Heart right ventricle (tissue), 16 donors: ENCODE measurements at regions not wholly inside any gene's neighbourhood (a gene's known extent, or its start where the extent isn't known, plus 50 kb on each side); places are given as distances from the start of the nearest gene placed in this dataset.
A peak's percentile ranks its signal among the peaks of the same experiment; 100 is the strongest.

ENCODE experiments used
- ATAC-seq, 8 donors: fragments of 200-7000 bp; cut with Tn5 transposase; one replicate each; pipeline ENCODE4 v1.9.1; 2020; ENCODE audit warnings: mild to moderate bottlenecking in 8 of 8, moderate library complexity in 8 of 8, moderate number of reproducible peaks in 1 of 8
- DNase-seq, 2 donors: peaks; one replicate each; pipeline ENCODE4 v3.0.0-alpha.2; 2020
- H3K27ac ChIP-seq, 10 donors: fragments of 200-600 bp; sonication (generic) in 2 of 10; one replicate each; pipeline versions ENCODE4 v1.5.0 to v1.8.0; 2020 to 2022; ENCODE audit warnings: mild to moderate bottlenecking in 3 of 10
- H3K27me3 ChIP-seq, 7 donors: fragments of 200-600 bp; one replicate each; pipeline ENCODE4 v1.8.0; 2021 to 2022; ENCODE audit warnings: mild to moderate bottlenecking in 2 of 7
- H3K36me3 ChIP-seq, 9 donors: fragments of 200-600 bp; sonication (generic) in 1 of 9; one replicate each; pipeline versions ENCODE4 v1.5.0 to v1.8.0; 2020 to 2022; ENCODE audit warnings: mild to moderate bottlenecking in 2 of 9
- H3K4me1 ChIP-seq, 9 donors: fragments of 200-600 bp; sonication (generic) in 1 of 9; one replicate each; pipeline versions ENCODE4 v1.5.0 to v1.8.0; 2020 to 2022; ENCODE audit warnings: mild to moderate bottlenecking in 4 of 9
- H3K4me3 ChIP-seq, 10 donors: fragments of 200-600 bp; sonication (generic) in 2 of 10; one replicate each; pipeline versions ENCODE4 v1.5.0 to v1.8.0; 2020 to 2022; ENCODE audit warnings: mild to moderate bottlenecking in 7 of 10, moderate library complexity in 2 of 10
- H3K9me3 ChIP-seq, 11 donors: fragments of 200-600 bp in 10 of 11; sonication (generic) in 2 of 11; one replicate each; pipeline versions ENCODE4 v1.5.0 to v1.8.0; 2013 to 2022; ENCODE audit warnings: mild to moderate bottlenecking in 2 of 11, control low read depth in 1 of 11, moderate library complexity in 1 of 11
- WGBS, 2 donors: extraction: QIAGEN DNeasy Blood & Tissue Kit; methylation state at CpG; one replicate each; pipeline ENCODE4 v1.1.7; 2013; ENCODE audit warnings: inconsistent platforms in 1 of 2; 5-methylcytosine and 5-hydroxymethylcytosine counted together
- intact Hi-C, 10 donors: fragments of 100-400 bp; cut with DNase I; formaldehyde crosslinking; loops; one replicate each; pipeline versions ENCODE4 v1.11.1 to v1.14.2; 2022
- TF ChIP-seq, protein P1 (sequence below), 9 donors: fragments of 200-600 bp; sonication (generic) in 2 of 9; IDR thresholded peaks; one replicate each; pipeline versions ENCODE4 v1.5.0 to v1.8.0; 2021 to 2022; ENCODE audit warnings: antibody characterized with exemption in 9 of 9, mild to moderate bottlenecking in 5 of 9, moderate library complexity in 1 of 9
- donor health status: Arrhythmogenic right ventricular cardiomyopathy.
- donor health status: ischemic (EF 13 %, LVEDD 7.1; RV severe dilation, severe dysfunction).
- donor health status: healthy with polysubstance abuse.
- donor health status: DM: no; HTN: yes; CAD: no.
- donor health status: DM: no; HTN: no; CAD: no.
- donor health status: ischemic (EF 25% LVEDD 6.9; RV normal size, moderate dysfunction).
- donor health status: ischemic (EF 25% LVEDD 5.7; RV mildly dilated, moderate dysfunction).
- donor health status: healthy.
- donor health status: DM: yes; HTN: yes; CAD: no.
- donor health status: Ischemic cardiomyopathy.
- donor health status: ischemic (EF 35%, LVEDD 5.7; RV mildly dilated, moderate dysfunction).
- donor health status: nonischemic (EF 11% LVEDD 7.7; RV severe dilation, severe dysfunction).
- donor health status: DM: yes; HTN: yes; CAD: no.
- donor health status: PGD.
- donor health status: ischemic (EF 29% LVEDD 5.4; RV normal size, mild dysfunction).
- donor health status: nonischemic (EF 23%, LVEDD 6.1; RV moderate dilation, normal function).

GRCh38 chr3:74709951-74710350 is 95.5 kb upstream of the CNTN3 start:
- intact Hi-C loops, result no loop called here
- no peak overlapping the region for H3K27ac ChIP-seq
- H3K4me1 ChIP-seq, result no peaks in the 10 kb centered on the region
- H3K27me3 ChIP-seq, result no peaks in the 10 kb centered on the region
- ATAC-seq (no peak), DNase-seq (no peak)
- H3K9me3 ChIP-seq, result peaks cover 0 to 7% (median 0%) of the 10 kb centered on the region in 11 donors
- H3K4me3 ChIP-seq, result no peak overlapping the region
- H3K36me3 ChIP-seq, result no peaks in the 10 kb centered on the region
- 90 to 95% methylated on average over 3 of the region's 3 CpGs for WGBS, 2 donors
- TF ChIP-seq, protein P1, sequence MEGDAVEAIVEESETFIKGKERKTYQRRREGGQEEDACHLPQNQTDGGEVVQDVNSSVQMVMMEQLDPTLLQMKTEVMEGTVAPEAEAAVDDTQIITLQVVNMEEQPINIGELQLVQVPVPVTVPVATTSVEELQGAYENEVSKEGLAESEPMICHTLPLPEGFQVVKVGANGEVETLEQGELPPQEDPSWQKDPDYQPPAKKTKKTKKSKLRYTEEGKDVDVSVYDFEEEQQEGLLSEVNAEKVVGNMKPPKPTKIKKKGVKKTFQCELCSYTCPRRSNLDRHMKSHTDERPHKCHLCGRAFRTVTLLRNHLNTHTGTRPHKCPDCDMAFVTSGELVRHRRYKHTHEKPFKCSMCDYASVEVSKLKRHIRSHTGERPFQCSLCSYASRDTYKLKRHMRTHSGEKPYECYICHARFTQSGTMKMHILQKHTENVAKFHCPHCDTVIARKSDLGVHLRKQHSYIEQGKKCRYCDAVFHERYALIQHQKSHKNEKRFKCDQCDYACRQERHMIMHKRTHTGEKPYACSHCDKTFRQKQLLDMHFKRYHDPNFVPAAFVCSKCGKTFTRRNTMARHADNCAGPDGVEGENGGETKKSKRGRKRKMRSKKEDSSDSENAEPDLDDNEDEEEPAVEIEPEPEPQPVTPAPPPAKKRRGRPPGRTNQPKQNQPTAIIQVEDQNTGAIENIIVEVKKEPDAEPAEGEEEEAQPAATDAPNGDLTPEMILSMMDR (IDR thresholded peaks at IDR 0.05), result no peak

- H3K27ac ChIP-seq, result peak overlapping the region in 1 of 10 donors; percentile 63
- 42 to 47% methylated on average over 4 of the region's 4 CpGs for WGBS, 2 donors
Observed at GRCh38 chr3:74693696-74694393, 79.4 kb upstream of the CNTN3 start.

DNA sequence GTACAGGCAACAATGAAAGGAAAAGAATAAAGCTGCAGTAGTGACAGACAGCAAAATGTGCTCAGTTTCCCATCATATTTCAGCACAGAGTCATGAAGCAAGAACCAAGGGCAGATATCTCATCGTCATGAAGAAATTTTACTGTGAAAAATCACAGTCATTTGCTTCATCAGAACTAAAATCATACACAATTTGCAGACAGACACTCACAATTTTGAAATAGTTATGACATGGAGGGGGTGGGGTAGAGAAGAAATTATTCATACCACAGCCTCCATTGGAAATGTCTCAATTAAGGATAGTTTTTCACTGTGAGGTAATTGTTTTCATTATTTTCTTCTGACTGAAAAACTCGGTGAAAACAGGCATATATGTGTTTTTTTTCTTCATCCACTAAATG is 78.8 kb upstream of the CNTN3 start:
- Histone ChIP-seq H3K4me1 (peaks cover 0 to 9% (median 0%) of the 10 kb centered on the region in 9 donors), H3K27ac (no peak overlapping the region), H3K27me3 (no peaks in the 10 kb centered on the region), H3K4me3 (no peak overlapping the region), H3K9me3 (no peaks in the 10 kb centered on the region), H3K36me3 (no peaks in the 10 kb centered on the region)
- 51 to 60% methylated on average over 2 of the region's 2 CpGs for WGBS, 2 donors
- TF ChIP-seq, protein P1 (IDR thresholded peaks at IDR 0.05), result no peak
- intact Hi-C loops, result loop anchor here in 1 of 10 donors (2.0 kb wide), 1 partner anchor 44 kb away; no protein-coding TSS in a partner anchor
- DNase-seq (no peak), ATAC-seq (no peak)

More at GRCh38 chr3:74693696-74694393, 79.4 kb upstream of the CNTN3 start:
- Histone ChIP-seq H3K36me3 (no peaks in the 10 kb centered on the region), H3K4me3 (no peak overlapping the region), H3K27me3 (no peaks in the 10 kb centered on the region), H3K9me3 (no peaks in the 10 kb centered on the region), H3K4me1 (peaks cover 0 to 9% (median 0%) of the 10 kb centered on the region in 9 donors)
- TF ChIP-seq, protein P1 (IDR thresholded peaks at IDR 0.05), result no peak
- intact Hi-C loops, result loop anchor here in 1 of 10 donors (2.0 kb wide), 1 partner anchor 45 kb away; no protein-coding TSS in a partner anchor
- no peak for DNase-seq
- ATAC-seq, result peak in 5 of 8 donors; percentile 56 to 89 (median 76)

GRCh38 chr3:74691946-74692345 is 77.5 kb upstream of the CNTN3 start:
- 22 to 29% methylated on average over 7 of the region's 7 CpGs for WGBS, 2 donors
- Histone ChIP-seq H3K9me3 (peaks cover 0 to 5% (median 0%) of the 10 kb centered on the region in 11 donors), H3K4me3 (no peak overlapping the region), H3K27me3 (no peaks in the 10 kb centered on the region), H3K36me3 (no peaks in the 10 kb centered on the region), H3K4me1 (peaks cover 0 to 9% (median 0%) of the 10 kb centered on the region in 9 donors), H3K27ac (no peak overlapping the region)
- intact Hi-C loops, result loop anchor here in 1 of 10 donors (2.0 kb wide), 1 partner anchor 43 kb away; no protein-coding TSS in a partner anchor
- TF ChIP-seq, protein P1 (IDR thresholded peaks at IDR 0.05), result no peak
- no peak for DNase-seq
- ATAC-seq, result no peak
